NT2/D1 (cell line): ENCODE measurements at regions not wholly inside any gene's neighbourhood (a gene's known extent, or its start where the extent isn't known, plus 50 kb on each side); places are given as distances from the start of the nearest gene placed in this dataset.

Experiments
- SUZ12 ChIP-seq: IDR thresholded peaks from 2 replicates; pipeline ENCODE4 v1.6.1; 2011; ENCODE audit not compliant: insufficient read length, insufficient read depth; ENCODE audit errors: extremely low read depth
- ZNF274 ChIP-seq: IDR thresholded peaks from 2 replicates; pipeline ENCODE4 v1.6.1; 2011; ENCODE audit warnings: mild to moderate bottlenecking, low read depth, low read length

DNA sequence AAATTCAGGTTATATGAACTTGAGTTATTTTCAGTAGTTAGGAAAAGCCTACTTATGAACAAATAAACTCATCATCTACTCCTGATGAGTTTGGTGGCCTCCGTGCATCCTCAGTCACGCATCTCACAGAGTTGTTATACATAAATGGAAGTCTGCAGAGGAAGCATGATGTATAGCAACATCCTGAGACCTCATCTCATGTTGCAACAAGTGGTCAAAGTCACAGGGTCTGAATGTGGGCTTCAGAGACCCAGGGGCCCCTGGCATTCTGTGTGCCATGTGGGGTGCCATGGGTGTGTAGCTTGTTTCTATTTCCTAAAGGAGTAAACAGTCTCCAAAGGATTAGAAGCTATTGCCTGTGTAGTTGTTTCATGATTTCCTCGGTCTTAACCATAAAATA lies 216.5 kb downstream of the IRX2 start:
- no peak for TF ChIP-seq ZNF274
- TF ChIP-seq SUZ12, result no peak
